ENCODE measurements at regions not wholly inside any gene's neighbourhood (a gene's known extent, or its start where the extent isn't known, plus 50 kb on each side); places are given as distances from the start of the nearest gene placed in this dataset.

GRCh38 chr5:86337667-86338460 is 279.9 kb upstream of the COX7C start:
- no peak overlapping the region for H3K27ac Mint-ChIP-seq
- H3K4me3 Mint-ChIP-seq: no peak overlapping the region
- H3K36me3 Mint-ChIP-seq (ENCODE audit: low read depth): no peaks in the 10 kb centered on the region
- H3K4me1 Mint-ChIP-seq: no peaks in the 10 kb centered on the region
- H3K27me3 Mint-ChIP-seq (ENCODE audit: low read depth, poor library complexity): no peaks in the 10 kb centered on the region
- no peak for DNase-seq
- no peak for TF ChIP-seq CTCF (IDR thresholded peaks at IDR 0.05)
- H3K9me3 Mint-ChIP-seq: no peaks in the 10 kb centered on the region

DNA sequence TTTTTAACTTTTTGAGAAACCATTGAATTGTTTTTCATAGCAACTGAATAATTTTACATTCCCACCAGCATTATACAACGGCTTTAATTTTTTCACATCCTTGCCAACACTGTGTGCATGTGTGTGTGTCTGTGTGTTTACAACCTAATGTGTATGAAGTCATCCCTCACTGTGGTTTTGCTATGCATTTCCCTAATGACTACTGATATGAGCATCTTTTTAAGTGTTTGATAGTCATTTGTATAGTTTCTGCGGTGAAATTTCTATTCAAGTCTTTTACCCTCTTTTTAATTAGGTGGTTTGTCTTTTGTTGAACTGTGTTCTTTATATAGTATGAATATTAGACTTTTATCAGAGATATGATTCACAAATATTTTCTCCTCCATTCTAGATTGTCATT is 263.1 kb upstream of the COX7C start:
- Mint-ChIP-seq H3K27me3 (ENCODE audit: low read depth, poor library complexity) (no peaks in the 10 kb centered on the region), H3K36me3 (ENCODE audit: low read depth) (no peaks in the 10 kb centered on the region), H3K4me3 (no peak overlapping the region), H3K9me3 (no peaks in the 10 kb centered on the region), H3K4me1 (no peaks in the 10 kb centered on the region), H3K27ac (no peak overlapping the region)
- TF ChIP-seq CTCF (IDR thresholded peaks at IDR 0.05): no peak
- no peak for DNase-seq

GRCh38 chr5:86360801-86361200 is 256.9 kb upstream of the COX7C start:
- Mint-ChIP-seq H3K36me3 (ENCODE audit: low read depth) (no peaks in the 10 kb centered on the region), H3K4me3 (no peak overlapping the region), H3K27me3 (ENCODE audit: low read depth, poor library complexity) (no peaks in the 10 kb centered on the region), H3K4me1 (no peaks in the 10 kb centered on the region), H3K27ac (no peak overlapping the region), H3K9me3 (no peaks in the 10 kb centered on the region)
- TF ChIP-seq CTCF (IDR thresholded peaks at IDR 0.05): no peak
- no peak for DNase-seq

GRCh38 chr5:86371061-86371460 is 246.7 kb upstream of the COX7C start:
- Mint-ChIP-seq H3K27ac (no peak overlapping the region), H3K36me3 (ENCODE audit: low read depth) (no peaks in the 10 kb centered on the region), H3K27me3 (ENCODE audit: low read depth, poor library complexity) (no peaks in the 10 kb centered on the region), H3K4me3 (no peak overlapping the region), H3K4me1 (no peaks in the 10 kb centered on the region), H3K9me3 (peaks cover 31% of the 10 kb centered on the region)
- no peak for TF ChIP-seq CTCF (IDR thresholded peaks at IDR 0.05)
- no peak for DNase-seq

GRCh38 chr5:86374611-86375010 is 243.1 kb upstream of the COX7C start:
- no peaks in the 10 kb centered on the region for H3K27me3 Mint-ChIP-seq (ENCODE audit: low read depth, poor library complexity)
- H3K4me3 Mint-ChIP-seq: no peak overlapping the region
- peaks cover 33% of the 10 kb centered on the region for H3K9me3 Mint-ChIP-seq
- H3K4me1 Mint-ChIP-seq: peaks cover 4% of the 10 kb centered on the region
- H3K36me3 Mint-ChIP-seq (ENCODE audit: low read depth): no peaks in the 10 kb centered on the region
- DNase-seq: no peak
- no peak for TF ChIP-seq CTCF (IDR thresholded peaks at IDR 0.05)
- H3K27ac Mint-ChIP-seq: no peak overlapping the region

DNA sequence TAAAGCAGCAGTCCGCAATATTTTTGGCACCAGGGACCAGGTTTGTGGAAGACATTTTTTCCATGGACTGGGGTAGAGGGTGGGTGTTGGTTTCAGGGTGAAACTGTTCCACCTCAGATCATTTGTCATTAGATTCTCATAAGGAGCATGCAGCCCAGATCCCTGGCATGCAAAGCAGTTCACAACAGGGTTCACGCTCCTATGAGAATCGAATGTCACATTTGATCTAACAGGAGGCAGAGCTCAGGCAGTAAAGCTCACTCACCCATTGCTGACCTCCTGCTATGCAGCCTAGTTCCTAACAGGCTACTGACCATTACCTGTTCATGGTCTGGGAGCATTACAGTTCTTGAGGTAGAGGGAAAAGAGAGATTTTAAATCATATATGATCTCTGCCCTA is 241.5 kb upstream of the COX7C start:
- no peak overlapping the region for H3K27ac Mint-ChIP-seq
- H3K4me3 Mint-ChIP-seq: no peak overlapping the region
- TF ChIP-seq CTCF (IDR thresholded peaks at IDR 0.05): no peak
- no peaks in the 10 kb centered on the region for H3K36me3 Mint-ChIP-seq (ENCODE audit: low read depth)
- H3K9me3 Mint-ChIP-seq: peaks cover 33% of the 10 kb centered on the region
- DNase-seq: peak; percentile 2
- H3K4me1 Mint-ChIP-seq: peaks cover 4% of the 10 kb centered on the region
- no peaks in the 10 kb centered on the region for H3K27me3 Mint-ChIP-seq (ENCODE audit: low read depth, poor library complexity)
